GM12865 (cell line): ENCODE measurements at regions not wholly inside any gene's neighbourhood (a gene's known extent, or its start where the extent isn't known, plus 50 kb on each side); places are given as distances from the start of the nearest gene placed in this dataset.

Source experiments
- DNase-seq: peaks from one replicate; pipeline ENCODE4 v3.0.0; 2010; ENCODE audit warnings: low read depth
- H3K4me3 ChIP-seq: 2 replicates; pipeline ENCODE4 v1.5.1; 2011; ENCODE audit warnings: mild to moderate bottlenecking, low read depth, low read length, control low read depth
- CTCF ChIP-seq: IDR thresholded peaks from 2 replicates; pipeline ENCODE4 v1.5.1; 2011; ENCODE audit warnings: low read length, control low read depth, low read depth, inconsistent platforms; ENCODE audit not compliant: insufficient read depth; ENCODE audit errors: missing control alignments

- DNase-seq: no peak
- no peak overlapping the region for H3K4me3 ChIP-seq
- no peak for TF ChIP-seq CTCF
Measured at GRCh38 chr13:90947976-90948375, 399.5 kb upstream of the MIR17HG start.

- DNase-seq: no peak
- no peak for TF ChIP-seq CTCF
- H3K4me3 ChIP-seq: no peak overlapping the region
Measured at GRCh38 chr13:90950160-90950559, 397.3 kb upstream of the MIR17HG start.

GRCh38 chr13:90951663-90952062 lies 395.8 kb upstream of the MIR17HG start:
- TF ChIP-seq CTCF: no peak
- no peak overlapping the region for H3K4me3 ChIP-seq
- DNase-seq: no peak

DNA sequence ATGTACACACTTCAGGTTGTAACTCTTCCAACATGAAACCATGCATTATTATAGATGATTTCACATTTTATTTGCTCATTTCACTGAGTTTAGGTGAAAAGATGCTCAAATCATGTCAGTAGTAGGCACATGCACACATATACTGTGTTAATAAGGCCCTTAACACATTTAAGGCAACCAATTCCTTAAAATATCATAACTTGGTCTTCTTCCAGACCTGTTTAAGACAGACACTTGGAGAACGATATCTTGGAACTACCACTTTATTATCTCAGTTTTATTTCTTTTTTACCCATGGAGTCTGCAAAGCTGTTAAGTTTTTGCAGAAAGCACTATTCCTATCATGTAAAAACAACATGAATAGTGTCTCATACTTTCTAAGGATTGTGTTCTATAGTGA lies 395.2 kb upstream of the MIR17HG start:
- DNase-seq: no peak
- H3K4me3 ChIP-seq: no peak overlapping the region
- TF ChIP-seq CTCF: no peak

- H3K4me3 ChIP-seq: no peak overlapping the region
- no peak for TF ChIP-seq CTCF
- no peak for DNase-seq
Measured at GRCh38 chr13:90954605-90955195, 392.8 kb upstream of the MIR17HG start.

DNA sequence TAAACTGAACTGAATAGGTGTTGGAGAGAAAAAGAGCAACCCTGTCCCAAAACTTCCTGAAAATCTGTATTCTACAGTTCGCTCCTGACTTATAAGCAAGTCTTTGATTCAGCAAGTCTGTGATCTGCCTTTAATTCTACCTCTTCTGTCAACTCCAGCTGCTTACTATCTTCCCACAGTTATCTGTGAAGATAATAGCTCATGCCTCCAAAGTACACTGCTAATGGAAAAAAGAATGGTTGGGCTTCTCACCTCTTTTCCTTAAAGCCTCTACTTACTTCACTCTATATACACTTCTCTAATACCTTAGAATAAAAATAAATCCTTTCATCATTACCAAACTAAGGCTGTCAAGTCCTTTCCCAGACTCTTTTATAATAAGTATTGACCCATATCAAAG lies 391.5 kb upstream of the MIR17HG start:
- no peak for TF ChIP-seq CTCF
- DNase-seq: no peak
- no peak overlapping the region for H3K4me3 ChIP-seq

- TF ChIP-seq CTCF: no peak
- DNase-seq: no peak
- H3K4me3 ChIP-seq: no peak overlapping the region
Measured at GRCh38 chr13:90958866-90959265, 388.6 kb upstream of the MIR17HG start.
